HG02642 (cell line): ENCODE measurements at regions not wholly inside any gene's neighbourhood (a gene's known extent, or its start where the extent isn't known, plus 50 kb on each side); places are given as distances from the start of the nearest gene placed in this dataset.

Source experiments
- ATAC-seq: cut with Tn5 transposase; IDR thresholded peaks from one replicate; pipeline ENCODE4 v1.9.1; 2021; ENCODE audit warnings: mild to moderate bottlenecking; ENCODE audit not compliant: unreplicated experiment, poor library complexity

- no peak for ATAC-seq
These were observed 286.3 kb downstream of the XXYLT1 start for GRCh38 chr3:194984622-194985021.

GRCh38 chr3:194985031-194985578 is 285.9 kb downstream of the XXYLT1 start:
- no peak for ATAC-seq

GRCh38 chr3:194986208-194987043 is 284.5 kb downstream of the XXYLT1 start:
- no peak for ATAC-seq

- ATAC-seq: no peak
These were observed 283.1 kb downstream of the XXYLT1 start for GRCh38 chr3:194987571-194988494.

DNA sequence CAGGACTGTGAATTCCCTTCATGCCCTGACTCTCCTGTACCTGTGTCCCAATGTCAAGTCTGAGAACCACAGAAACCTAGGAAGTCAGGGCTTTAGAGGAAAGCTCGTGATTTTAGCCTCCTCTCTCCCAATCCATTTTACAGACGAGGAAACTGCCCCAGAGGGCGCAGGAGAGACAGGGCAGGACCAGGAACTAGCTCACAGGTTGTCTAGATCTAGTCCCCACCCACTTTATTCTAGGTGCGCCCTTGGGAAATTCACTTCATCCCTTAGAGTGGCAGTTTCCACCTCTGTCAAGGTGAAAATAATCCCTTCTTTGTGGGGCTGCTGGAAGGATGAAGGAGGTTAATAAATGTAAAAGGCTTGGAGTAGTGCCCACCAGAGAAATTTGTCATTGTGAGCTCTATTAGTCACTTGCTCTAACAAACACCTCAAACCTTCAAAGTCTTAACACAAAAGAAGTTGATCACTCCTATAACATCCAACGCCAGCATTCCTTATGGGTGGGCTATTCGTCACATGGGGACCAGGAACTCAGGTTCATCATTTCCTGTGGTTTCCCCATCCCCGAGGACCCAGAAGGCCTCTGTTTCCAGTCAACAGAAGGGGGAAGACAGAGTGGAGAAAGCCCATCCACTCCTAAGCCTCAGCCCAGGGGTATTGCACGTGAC is 282.3 kb downstream of the XXYLT1 start:
- no peak for ATAC-seq

DNA sequence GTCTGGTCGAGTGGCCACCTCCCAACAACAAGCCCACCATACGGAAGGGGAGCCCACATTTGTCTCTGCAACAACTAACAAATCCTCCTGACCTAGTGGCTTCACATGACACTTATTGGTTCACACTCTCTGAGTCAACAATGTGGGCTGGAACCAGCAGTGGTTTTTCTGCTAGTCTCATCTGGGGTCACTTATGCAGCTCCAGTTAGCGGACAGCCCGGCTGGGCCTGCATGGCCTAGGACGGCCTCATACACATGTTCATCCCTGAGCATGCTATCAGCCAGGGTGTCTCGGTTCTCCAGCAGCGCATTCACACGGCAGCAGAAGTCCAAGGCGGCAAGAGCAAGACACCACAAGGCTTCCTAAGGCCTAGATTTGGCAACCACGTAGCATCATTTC is 281.7 kb downstream of the XXYLT1 start:
- ATAC-seq: no peak

DNA sequence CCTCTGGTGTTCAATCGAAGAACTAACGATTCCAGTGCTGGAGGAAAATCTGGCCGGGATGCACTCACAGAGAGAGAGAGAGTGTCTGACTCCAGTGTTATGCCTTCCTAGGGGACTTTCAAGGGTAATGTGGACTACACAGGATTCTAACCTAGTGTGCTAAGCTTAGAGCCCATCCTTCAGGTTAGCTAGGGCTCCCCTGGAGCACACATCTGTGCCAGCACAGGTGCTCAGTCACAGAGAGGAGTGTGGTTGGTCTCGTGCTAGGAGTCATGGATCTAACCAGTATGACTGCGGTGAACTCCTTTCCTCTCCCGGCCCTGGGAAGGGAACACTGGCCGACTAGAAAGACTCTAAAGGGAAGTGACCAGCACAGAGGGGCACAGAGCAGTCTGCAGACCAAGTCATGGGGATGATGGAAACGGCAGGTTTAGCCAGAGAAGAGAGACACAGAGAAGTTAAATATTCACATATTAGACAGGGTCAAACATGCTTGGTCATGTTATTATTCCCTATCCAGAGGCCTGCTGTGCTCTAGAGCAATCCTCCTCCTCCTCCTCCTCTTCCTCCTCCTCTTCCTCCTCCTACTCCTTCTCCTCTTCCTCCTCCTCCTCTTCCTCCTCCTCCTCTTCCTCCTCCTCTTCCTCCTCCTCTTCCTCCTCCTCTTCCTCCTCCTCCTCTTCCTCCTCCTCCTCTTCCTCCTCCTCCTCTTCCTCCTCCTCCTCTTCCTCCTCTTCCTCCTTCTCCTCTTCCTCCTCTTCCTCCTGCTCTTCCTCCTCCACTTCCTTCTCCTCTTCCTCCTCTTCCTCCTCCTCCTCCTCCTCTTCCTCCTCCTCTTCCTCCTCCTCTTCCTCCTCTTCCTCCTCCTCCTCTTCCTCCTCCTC is 280.3 kb downstream of the XXYLT1 start:
- no peak for ATAC-seq

- ATAC-seq: no peak
These were observed 279.7 kb downstream of the XXYLT1 start for GRCh38 chr3:194991338-194991654.

DNA sequence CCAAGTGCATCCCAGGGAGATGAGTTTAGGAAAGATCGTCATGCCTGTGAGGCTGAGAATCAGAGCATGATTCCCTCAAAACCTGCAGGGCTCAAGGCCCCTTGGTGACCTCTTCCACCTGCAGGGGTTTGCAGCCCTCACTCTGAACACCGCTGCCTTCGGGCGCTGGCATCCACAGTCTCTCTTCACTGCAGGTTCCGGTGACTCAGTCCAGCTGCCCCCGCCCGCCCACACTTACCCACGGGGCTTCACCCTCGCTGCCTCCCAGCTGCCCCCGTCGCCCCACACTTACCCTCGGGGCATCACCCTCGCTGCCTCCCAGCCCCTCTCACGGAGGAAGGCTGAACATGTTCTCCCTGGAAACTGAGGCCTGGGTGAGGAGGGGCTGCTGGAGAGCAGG is 277.1 kb downstream of the XXYLT1 start:
- no peak for ATAC-seq

DNA sequence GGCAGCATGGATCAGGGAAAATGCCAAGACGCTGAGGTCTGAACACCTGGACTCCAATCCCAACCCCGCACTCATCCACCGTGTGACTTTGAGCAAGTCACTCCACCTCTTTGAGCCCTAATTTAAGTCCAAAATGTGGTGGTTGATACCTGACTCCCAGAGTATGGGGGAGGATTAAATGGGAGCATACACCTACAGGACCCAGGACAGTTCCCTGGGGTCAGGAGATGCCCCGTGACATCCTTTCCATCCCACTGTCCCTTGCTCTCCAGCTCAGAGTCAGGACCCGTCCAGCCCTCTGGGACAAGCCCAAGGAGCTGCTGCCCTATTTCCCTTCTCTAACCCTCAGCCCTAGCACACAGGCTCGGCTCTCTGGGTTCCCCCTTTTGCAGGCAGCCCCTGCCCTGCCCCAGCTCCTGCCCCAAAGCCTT is 276.4 kb downstream of the XXYLT1 start:
- no peak for ATAC-seq

DNA sequence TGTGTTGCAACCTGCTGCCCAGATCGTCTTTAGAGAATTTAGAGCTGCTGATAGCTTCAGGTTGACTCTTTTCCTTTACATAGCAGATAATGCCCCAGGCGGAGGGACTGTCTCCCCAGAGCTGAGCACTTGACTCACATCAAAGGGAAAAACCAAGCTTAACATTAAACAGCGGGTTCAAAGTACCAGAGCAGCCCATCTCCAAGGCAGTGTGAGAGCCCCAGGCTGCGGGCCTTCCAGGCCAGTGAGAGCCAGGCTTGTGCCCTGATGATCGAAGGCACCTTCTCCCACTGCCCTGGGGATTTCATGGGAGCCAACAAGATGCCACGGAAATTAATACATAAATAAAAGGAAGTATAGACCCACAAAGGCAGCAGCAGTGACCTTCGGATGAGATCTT is 275.6 kb downstream of the XXYLT1 start:
- ATAC-seq: no peak

GRCh38 chr3:194995922-194996321 is 275.0 kb downstream of the XXYLT1 start:
- ATAC-seq: no peak

DNA sequence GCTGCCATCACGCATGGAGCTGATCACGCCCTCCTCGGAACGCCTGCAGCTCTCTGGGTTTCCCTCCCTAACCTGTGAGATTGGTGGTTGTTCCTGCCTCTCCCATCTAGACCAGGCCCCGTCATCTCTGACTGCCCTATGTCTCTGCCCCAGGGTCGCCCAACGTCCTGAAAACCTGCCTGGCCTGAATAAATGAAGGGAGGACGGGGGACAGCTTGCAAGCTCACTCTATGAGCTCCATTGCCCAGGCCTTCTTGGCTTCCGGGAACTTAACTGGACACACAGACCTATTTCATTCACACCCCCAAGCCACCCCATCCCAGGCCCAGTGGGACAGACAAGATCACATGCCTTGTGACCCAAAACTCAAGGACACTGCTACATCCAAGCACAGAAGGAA is 274.2 kb downstream of the XXYLT1 start:
- ATAC-seq: no peak

DNA sequence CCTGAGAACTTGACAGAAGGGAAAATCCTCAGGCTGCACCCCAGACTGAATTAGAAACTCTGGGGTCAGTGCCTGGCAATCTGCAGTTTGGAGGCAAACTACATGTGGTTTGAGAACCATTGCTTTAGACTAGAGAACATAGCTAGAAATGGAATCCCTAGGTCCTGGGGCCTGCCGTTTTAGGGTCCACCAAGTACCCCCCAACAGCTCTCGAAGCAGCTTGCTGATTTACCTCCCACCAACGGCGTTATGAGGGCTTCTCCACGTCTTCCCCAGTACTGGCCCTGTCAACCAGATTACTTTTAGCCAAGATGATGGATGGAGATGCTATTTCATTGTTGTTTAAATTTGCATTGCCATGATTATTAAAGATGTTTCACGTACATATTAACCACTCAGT is 272.5 kb downstream of the XXYLT1 start:
- no peak for ATAC-seq

DNA sequence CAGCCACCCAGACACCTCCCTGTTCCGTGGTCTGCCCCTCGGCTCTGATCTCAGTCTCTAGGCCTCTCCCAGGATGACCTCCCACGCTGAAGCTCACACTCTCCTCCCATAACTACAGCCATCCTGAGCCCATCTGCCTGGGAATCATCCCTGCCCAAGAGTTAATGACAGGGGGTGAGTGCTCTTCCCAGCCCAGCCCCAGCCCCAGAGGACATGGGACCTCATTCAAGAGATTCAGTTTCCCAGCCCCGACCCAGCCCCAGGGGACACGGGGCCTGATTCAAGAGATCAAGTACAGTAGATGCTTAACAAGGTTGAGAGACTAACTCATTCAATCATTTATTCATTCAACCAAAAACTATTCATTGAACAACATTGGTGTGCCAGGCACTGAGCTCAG is 272.0 kb downstream of the XXYLT1 start:
- no peak for ATAC-seq

DNA sequence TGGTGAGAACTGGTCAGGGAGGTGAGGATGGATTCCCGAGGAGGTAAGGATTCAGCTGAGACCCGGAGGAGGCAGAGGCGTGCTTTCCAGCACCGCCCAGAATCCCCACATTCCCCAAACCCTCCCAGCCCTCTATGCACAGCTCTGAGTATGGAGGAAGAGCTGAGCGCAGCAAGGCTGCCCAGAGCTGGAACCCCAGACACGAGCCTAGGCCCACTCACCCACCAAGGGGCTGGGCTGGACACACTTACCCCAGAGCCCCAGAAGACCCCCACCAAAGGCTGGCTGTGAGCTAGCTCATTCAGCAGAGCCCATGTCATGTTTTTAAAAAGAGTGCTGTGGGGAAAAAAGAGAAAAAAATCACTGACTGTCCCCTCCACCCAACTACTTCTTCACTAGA is 271.5 kb downstream of the XXYLT1 start:
- no peak for ATAC-seq

DNA sequence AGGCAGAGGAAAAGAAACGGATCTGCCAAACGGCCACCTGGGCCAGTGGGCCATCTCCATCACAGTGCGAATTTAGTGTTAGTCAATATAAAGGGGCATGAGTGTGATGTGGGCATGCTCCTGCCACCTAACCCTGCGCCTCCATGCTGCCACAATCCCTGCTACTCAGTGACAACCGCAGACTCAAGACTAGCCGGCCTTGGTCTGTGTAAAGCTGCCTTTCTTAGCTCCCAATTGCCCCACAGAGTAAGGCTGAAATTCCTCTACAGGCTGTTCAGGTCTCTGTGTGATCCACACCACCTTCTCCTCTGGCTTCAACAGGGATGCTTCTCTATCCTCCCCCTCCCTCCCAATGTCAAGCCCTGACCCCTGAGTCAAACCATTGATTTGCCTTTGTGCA is 269.7 kb downstream of the XXYLT1 start:
- no peak for ATAC-seq

DNA sequence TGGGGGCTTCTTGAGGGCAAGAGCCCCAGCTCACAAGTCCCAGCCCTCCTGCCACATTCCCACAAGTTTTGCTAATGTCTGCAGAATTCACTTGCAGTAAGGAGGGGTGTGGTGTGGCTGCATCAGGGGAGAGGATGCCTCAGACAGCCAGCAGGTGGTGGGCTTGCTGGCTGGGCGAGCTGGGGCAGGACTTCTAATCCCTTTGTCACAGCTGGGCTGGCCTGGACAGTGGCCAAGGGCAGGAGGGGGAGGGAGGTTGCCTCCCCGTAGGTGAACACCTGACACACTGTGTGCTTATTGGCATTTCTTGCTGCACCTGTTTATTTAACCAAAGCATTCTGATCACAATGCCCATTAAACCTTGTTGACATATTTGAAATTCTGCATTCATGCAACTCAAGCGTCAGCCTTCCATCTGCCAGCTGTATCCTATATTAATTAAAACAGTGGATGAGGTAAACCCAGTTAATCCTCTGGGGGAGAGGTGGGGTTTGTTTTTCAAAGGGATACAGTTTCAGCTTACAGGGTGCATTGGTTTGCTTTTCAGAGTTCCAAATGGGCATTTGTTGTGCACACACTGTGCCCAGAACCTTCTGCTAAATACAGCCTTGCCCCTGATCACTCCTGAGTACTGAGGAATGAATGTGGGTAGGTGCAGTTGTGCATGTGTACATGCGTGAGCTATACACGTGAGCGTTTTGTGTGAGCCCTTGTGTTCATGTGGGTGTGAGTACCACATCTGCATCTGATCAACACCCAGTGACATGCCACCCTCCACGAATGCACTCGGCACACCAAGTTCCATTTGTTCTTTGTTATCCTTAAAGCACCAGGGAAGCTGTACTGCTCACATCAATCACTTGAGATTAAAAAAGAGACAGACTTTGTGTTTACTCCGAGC is 268.7 kb downstream of the XXYLT1 start:
- peak; percentile 66 for ATAC-seq
